Skeletal muscle tissue (tissue), 3 donors: ENCODE measurements at regions not wholly inside any gene's neighbourhood (a gene's known extent, or its start where the extent isn't known, plus 50 kb on each side); places are given as distances from the start of the nearest gene placed in this dataset.
"Not testable (repeated sequence)": the region's sequence is repeated elsewhere in the genome, so short reads cannot be mapped to it uniquely, and the experiment has no call there.

Source experiments
- H3K27ac ChIP-seq: one replicate; pipeline ENCODE4 v1.7.0; 2013; ENCODE audit warnings: mild to moderate bottlenecking, low read depth, low read length, inconsistent platforms
- H3K27me3 ChIP-seq, 3 donors: one replicate each; pipeline ENCODE4 v1.7.0; 2013; ENCODE audit warnings: low read length in 3 of 3; ENCODE audit not compliant: control insufficient read depth in 3 of 3, insufficient read depth in 3 of 3
- H3K36me3 ChIP-seq, 3 donors: one replicate each; pipeline ENCODE4 v1.7.0; 2013; ENCODE audit warnings: low read length in 3 of 3; ENCODE audit not compliant: control insufficient read depth in 3 of 3, insufficient read depth in 3 of 3
- H3K4me1 ChIP-seq, 3 donors: one replicate each; pipeline ENCODE4 v1.7.0; 2013; ENCODE audit warnings: low read length in 3 of 3, mild to moderate bottlenecking in 3 of 3; ENCODE audit not compliant: control insufficient read depth in 3 of 3, insufficient read depth in 3 of 3
- H3K4me3 ChIP-seq, 3 donors: one replicate each; pipeline ENCODE4 v1.7.0; 2013; ENCODE audit warnings: low read length in 3 of 3
- H3K9ac ChIP-seq, 3 donors: one replicate each; pipeline ENCODE4 v1.7.0; 2013; ENCODE audit warnings: low read length in 3 of 3, mild to moderate bottlenecking in 3 of 3, moderate library complexity in 2 of 3, low read depth in 1 of 3
- H3K9me3 ChIP-seq, 3 donors: one replicate each; pipeline ENCODE4 v1.7.0; 2013; ENCODE audit warnings: low read length in 3 of 3; ENCODE audit not compliant: control insufficient read depth in 3 of 3
- donor health status: Osteomylitis.

DNA sequence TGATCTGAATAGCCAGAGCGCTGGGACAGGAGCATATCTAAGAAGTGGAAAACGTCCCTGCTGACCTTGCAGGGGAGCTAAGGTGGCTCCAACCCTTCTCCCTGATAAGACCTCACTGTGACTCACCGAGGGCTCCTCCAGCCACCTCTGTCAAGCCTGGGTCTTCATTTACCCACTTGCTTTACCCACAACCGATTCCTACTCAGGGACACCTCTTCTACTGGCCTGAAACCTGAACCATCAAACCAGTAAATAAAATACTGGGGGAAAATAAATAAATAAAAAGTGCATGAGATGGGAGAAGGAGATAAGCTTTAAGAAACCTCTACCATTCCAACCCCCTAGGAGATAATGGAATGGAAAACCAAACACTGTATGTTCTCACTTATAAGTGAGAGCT lies 80.2 kb upstream of the ALOX12 start:
- Histone ChIP-seq H3K4me3 (no peak overlapping the region), H3K9me3 (no peaks in the 10 kb centered on the region), H3K4me1 (peaks cover 6 to 8% (median 6%) of the 10 kb centered on the region in 3 donors), H3K36me3 (no peaks in the 10 kb centered on the region), H3K9ac (no peak overlapping the region), H3K27ac (no peak overlapping the region), H3K27me3 (peaks cover 0 to 3% (median 0%) of the 10 kb centered on the region in 3 donors)

- Histone ChIP-seq H3K4me1 (peaks cover 3% of the 10 kb centered on the region in 3 donors), H3K9me3 (no peaks in the 10 kb centered on the region), H3K9ac (no peak overlapping the region), H3K36me3 (no peaks in the 10 kb centered on the region), H3K27ac (no peak overlapping the region), H3K4me3 (no peak overlapping the region), H3K27me3 (peaks cover 0 to 2% (median 0%) of the 10 kb centered on the region in 3 donors)
These were observed 76.7 kb upstream of the ALOX12 start for GRCh38 chr17:6919158-6919557.

GRCh38 chr17:6923385-6923784 lies 72.5 kb upstream of the ALOX12 start:
- H3K27me3 ChIP-seq, result no peaks in the 10 kb centered on the region
- no peaks in the 10 kb centered on the region for H3K4me1 ChIP-seq
- no peak overlapping the region for H3K9ac ChIP-seq

GRCh38 chr17:6924208-6924607 lies 71.6 kb upstream of the ALOX12 start:
- H3K9ac ChIP-seq, result no peak overlapping the region
- no peak overlapping the region for H3K4me3 ChIP-seq
- H3K27ac ChIP-seq, result no peak overlapping the region
- no peaks in the 10 kb centered on the region for H3K36me3 ChIP-seq
- no peaks in the 10 kb centered on the region for H3K27me3 ChIP-seq
- no peaks in the 10 kb centered on the region for H3K4me1 ChIP-seq
- no peaks in the 10 kb centered on the region for H3K9me3 ChIP-seq

More at GRCh38 chr17:6923385-6923784, 72.5 kb upstream of the ALOX12 start:
- no peak overlapping the region for H3K4me3 ChIP-seq
- no peak overlapping the region for H3K27ac ChIP-seq
- no peaks in the 10 kb centered on the region for H3K9me3 ChIP-seq
- no peaks in the 10 kb centered on the region for H3K36me3 ChIP-seq

- Histone ChIP-seq H3K4me3 (no peak overlapping the region), H3K4me1 (no peaks in the 10 kb centered on the region), H3K36me3 (no peaks in the 10 kb centered on the region), H3K9ac (no peak overlapping the region), H3K27ac (no peak overlapping the region), H3K9me3 (no peaks in the 10 kb centered on the region), H3K27me3 (no peaks in the 10 kb centered on the region)
These were observed 69.2 kb upstream of the ALOX12 start for GRCh38 chr17:6926667-6927066.

GRCh38 chr17:6927290-6928126 lies 68.3 kb upstream of the ALOX12 start:
- no peaks in the 10 kb centered on the region for H3K9me3 ChIP-seq
- no peak overlapping the region for H3K9ac ChIP-seq
- H3K36me3 ChIP-seq, result no peaks in the 10 kb centered on the region
- no peak overlapping the region for H3K4me3 ChIP-seq
- no peak overlapping the region for H3K27ac ChIP-seq
- no peaks in the 10 kb centered on the region for H3K27me3 ChIP-seq
- H3K4me1 ChIP-seq, result no peaks in the 10 kb centered on the region

GRCh38 chr17:6928193-6928592 lies 67.7 kb upstream of the ALOX12 start:
- Histone ChIP-seq H3K9me3 (no peaks in the 10 kb centered on the region), H3K4me1 (no peaks in the 10 kb centered on the region), H3K4me3 (no peak overlapping the region), H3K27ac (no peak overlapping the region), H3K36me3 (no peaks in the 10 kb centered on the region), H3K9ac (no peak overlapping the region), H3K27me3 (no peaks in the 10 kb centered on the region)

- no peaks in the 10 kb centered on the region for H3K4me1 ChIP-seq
- H3K36me3 ChIP-seq, result no peaks in the 10 kb centered on the region
- H3K9me3 ChIP-seq, result no peaks in the 10 kb centered on the region
- no peak overlapping the region for H3K4me3 ChIP-seq
- H3K27me3 ChIP-seq, result no peaks in the 10 kb centered on the region
- no peak overlapping the region for H3K27ac ChIP-seq
- H3K9ac ChIP-seq, result no peak overlapping the region
These were observed 65.1 kb upstream of the ALOX12 start for GRCh38 chr17:6930749-6931148.

DNA sequence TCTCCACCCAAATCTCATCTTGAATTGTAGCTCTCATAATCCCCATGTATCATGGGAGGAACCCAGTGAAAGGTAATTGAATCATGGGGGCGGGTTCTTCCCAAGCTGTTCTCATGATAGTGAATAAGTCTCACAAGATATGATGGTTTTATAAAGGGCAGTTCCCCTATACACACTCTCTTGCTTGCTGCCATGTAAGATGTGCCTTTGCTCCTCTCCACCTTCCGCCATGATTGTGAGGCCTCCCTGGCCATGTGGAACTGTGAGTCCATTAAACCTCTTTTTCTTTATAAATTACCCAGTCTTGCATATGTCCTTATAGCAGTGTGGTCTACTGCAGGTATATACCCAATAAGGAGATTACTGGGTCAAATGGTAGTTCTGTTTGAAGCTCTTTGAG lies 61.3 kb upstream of the ALOX12 start:
- not testable (repeated sequence) for H3K9me3 ChIP-seq, H3K9ac ChIP-seq, H3K27me3 ChIP-seq, H3K36me3 ChIP-seq, H3K4me3 ChIP-seq, H3K27ac ChIP-seq
- H3K4me1 ChIP-seq, result peaks cover 0 to 11% (median 5%) of the 10 kb centered on the region in 3 donors

GRCh38 chr17:6936370-6937028 lies 59.4 kb upstream of the ALOX12 start:
- H3K4me3 ChIP-seq, result peak overlapping the region; percentile 77 to 83 (median 79)
- H3K9ac ChIP-seq, result peak overlapping the region; percentile 76 to 80 (median 76)
- peaks cover 0 to 14% (median 8%) of the 10 kb centered on the region in 3 donors for H3K4me1 ChIP-seq
- H3K27me3 ChIP-seq, result no peaks in the 10 kb centered on the region
- no peaks in the 10 kb centered on the region for H3K36me3 ChIP-seq
- peak overlapping the region; percentile 80 for H3K27ac ChIP-seq
- H3K9me3 ChIP-seq, result no peaks in the 10 kb centered on the region
